ENCODE measurements at regions not wholly inside any gene's neighbourhood (a gene's known extent, or its start where the extent isn't known, plus 50 kb on each side); places are given as distances from the start of the nearest gene placed in this dataset.

DNA sequence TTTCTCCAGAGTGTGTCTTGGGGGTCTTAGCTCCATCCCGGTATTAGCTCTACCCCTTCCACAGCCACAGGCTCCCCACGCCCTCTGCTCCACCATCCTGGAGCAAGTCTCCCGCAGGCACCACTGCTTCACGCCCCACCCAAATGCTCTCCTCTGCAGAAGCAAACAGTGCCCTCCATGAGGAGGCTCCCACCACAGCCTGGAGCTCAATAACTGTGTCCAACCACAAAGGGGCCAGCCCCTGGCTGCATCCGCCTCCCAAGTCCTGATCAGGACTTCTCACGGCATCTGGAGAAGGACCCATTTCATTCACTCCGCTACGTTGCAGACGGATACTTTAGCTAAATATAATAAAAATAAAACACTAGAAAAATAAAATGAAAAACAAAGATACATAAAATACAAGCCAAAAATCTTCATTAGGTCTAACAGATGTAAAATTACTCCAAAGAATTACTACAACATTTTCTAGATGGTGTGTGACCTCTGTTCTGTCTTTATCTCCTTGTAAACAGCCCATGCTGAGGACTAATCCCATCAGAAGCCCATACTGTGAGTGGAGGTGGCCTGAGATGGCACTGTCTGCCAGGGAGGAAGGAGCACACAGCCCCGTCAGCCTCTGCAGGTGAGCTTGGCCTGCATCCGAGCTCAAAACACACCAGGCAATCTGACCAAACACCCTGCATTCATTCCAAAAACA is 210.8 kb upstream of the RAB6C start:
- H2AFZ ChIP-seq (ENCODE audit: low read depth, low read length): no peak overlapping the region
- H3K27ac ChIP-seq (ENCODE audit: low read length): no peak overlapping the region
- H3K4me3 ChIP-seq (ENCODE audit: low read length): no peak overlapping the region
- H3K9me3 ChIP-seq (ENCODE audit: insufficient read depth, low read length): no peaks in the 10 kb centered on the region
- no peaks in the 10 kb centered on the region for H3K36me3 ChIP-seq (replicated peaks; ENCODE audit: low read depth, low read length)
- no peak for TF ChIP-seq EZH2phosphoT487 (IDR thresholded peaks at IDR 0.05; ENCODE audit: low read depth)
- TF ChIP-seq, protein P1, sequence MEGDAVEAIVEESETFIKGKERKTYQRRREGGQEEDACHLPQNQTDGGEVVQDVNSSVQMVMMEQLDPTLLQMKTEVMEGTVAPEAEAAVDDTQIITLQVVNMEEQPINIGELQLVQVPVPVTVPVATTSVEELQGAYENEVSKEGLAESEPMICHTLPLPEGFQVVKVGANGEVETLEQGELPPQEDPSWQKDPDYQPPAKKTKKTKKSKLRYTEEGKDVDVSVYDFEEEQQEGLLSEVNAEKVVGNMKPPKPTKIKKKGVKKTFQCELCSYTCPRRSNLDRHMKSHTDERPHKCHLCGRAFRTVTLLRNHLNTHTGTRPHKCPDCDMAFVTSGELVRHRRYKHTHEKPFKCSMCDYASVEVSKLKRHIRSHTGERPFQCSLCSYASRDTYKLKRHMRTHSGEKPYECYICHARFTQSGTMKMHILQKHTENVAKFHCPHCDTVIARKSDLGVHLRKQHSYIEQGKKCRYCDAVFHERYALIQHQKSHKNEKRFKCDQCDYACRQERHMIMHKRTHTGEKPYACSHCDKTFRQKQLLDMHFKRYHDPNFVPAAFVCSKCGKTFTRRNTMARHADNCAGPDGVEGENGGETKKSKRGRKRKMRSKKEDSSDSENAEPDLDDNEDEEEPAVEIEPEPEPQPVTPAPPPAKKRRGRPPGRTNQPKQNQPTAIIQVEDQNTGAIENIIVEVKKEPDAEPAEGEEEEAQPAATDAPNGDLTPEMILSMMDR (IDR thresholded peaks at IDR 0.05; ENCODE audit: low read depth, low read length): no peak
- no peaks in the 10 kb centered on the region for H3K4me1 ChIP-seq (ENCODE audit: low read length)
- no peak overlapping the region for H3K4me2 ChIP-seq (ENCODE audit: low read length)
- H3K27me3 ChIP-seq (ENCODE audit: low read depth, low read length): 0 out of 2 replicates have a peak, but pooled peaks cover 11% of the 10 kb centered on the region
- no peak overlapping the region for H3K9ac ChIP-seq (ENCODE audit: low read length)
- H3K79me2 ChIP-seq (ENCODE audit: low read length): no peaks in the 10 kb centered on the region
- H4K20me1 ChIP-seq (ENCODE audit: insufficient read depth, low read length): no peaks in the 10 kb centered on the region

DNA sequence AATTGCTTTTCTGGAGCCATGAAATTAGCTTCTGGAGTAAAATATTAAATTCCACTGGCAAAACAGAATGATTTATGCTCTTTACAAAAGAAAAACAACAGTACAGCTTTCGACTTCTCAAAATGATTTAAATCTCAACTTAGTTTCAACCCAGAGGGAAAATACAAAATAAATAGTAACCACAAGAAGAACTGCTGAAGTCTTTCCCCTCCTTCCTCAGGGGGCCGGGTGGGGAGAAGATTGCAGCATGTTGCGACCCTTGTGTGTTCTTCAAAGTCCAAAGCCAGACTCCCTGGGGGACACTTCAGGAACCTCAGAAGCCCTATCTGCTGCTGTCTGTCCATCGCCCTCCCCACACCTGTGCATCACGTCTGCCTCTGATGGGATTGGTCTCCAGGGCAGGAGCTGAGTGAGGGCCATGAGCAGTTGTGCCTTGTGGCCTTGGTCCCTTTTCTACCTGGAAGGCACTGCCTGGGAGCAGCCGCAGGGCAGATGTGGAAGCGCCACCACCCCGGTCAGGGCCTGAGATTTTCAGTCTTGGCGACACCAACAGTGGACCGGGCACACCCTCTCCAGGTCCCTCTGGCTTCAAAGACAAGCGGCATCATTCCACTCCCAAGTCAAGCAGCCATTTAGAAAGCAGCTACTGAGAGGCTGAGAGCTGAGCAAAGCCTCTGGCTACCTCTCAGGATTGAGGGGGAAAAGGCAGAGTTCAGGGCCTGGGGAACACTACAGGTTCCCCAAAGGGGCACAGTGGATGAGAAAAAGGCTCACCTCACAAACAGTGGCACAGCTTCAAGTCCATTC is 210.1 kb upstream of the RAB6C start:
- no peaks in the 10 kb centered on the region for H3K9me3 ChIP-seq (ENCODE audit: insufficient read depth, low read length)
- H3K9ac ChIP-seq (ENCODE audit: low read length): no peak overlapping the region
- no peaks in the 10 kb centered on the region for H3K79me2 ChIP-seq (ENCODE audit: low read length)
- H2AFZ ChIP-seq (ENCODE audit: low read depth, low read length): no peak overlapping the region
- H3K36me3 ChIP-seq (replicated peaks; ENCODE audit: low read depth, low read length): no peaks in the 10 kb centered on the region
- TF ChIP-seq, protein P1 (IDR thresholded peaks at IDR 0.05; ENCODE audit: low read depth, low read length): no peak
- no peak for TF ChIP-seq EZH2phosphoT487 (IDR thresholded peaks at IDR 0.05; ENCODE audit: low read depth)
- no peak overlapping the region for H3K4me3 ChIP-seq (ENCODE audit: low read length)
- H3K4me2 ChIP-seq (ENCODE audit: low read length): no peak overlapping the region
- H4K20me1 ChIP-seq (ENCODE audit: insufficient read depth, low read length): no peaks in the 10 kb centered on the region
- H3K27me3 ChIP-seq (ENCODE audit: low read depth, low read length): 0 out of 2 replicates have a peak, but pooled peaks cover 11% of the 10 kb centered on the region
- H3K4me1 ChIP-seq (ENCODE audit: low read length): no peaks in the 10 kb centered on the region
- H3K27ac ChIP-seq (ENCODE audit: low read length): no peak overlapping the region

DNA sequence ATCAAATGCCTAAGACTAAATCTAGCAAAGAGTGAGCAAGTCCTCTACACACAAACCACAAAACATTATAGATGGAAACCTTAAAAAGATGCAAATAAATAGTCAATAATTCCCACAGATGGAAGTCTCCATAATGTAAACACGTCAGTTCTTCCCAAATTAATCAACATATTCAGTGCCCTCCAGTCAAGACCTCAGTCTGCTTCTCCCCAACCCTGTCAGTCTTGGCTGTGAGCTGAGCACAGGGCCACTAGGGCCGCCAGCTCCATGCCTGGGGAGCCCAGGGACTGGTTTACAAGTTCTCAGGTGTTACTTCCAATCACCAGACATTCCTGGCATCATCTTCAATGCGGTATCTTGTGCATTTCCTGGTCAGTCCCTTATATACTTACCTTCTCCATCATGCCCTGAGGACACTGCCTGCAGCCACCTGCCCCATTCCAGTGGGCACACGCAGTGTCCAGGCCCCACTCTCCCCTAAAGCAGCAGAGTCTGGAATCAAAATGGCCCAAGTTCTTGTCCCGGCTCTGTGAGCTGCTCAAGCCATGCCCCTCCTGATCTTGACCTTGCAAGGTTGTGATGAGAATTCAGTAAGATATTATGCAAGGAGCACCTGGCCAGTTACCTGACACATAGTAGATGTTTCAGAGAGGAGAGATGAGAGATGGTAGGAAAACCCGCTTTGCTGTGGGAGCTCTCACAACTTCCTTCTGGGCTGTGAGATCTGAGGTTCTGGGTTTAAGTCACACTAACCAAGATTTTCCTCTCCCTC is 207.9 kb upstream of the RAB6C start:
- Histone ChIP-seq H2AFZ (ENCODE audit: low read depth, low read length) (no peak overlapping the region), H3K9me3 (ENCODE audit: insufficient read depth, low read length) (no peaks in the 10 kb centered on the region), H3K9ac (ENCODE audit: low read length) (no peak overlapping the region), H3K4me3 (ENCODE audit: low read length) (no peak overlapping the region), H3K27me3 (ENCODE audit: low read depth, low read length) (0 out of 2 replicates have a peak, but pooled peaks cover 11% of the 10 kb centered on the region), H3K79me2 (ENCODE audit: low read length) (no peaks in the 10 kb centered on the region), H3K36me3 (replicated peaks; ENCODE audit: low read depth, low read length) (no peaks in the 10 kb centered on the region), H3K4me2 (ENCODE audit: low read length) (no peak overlapping the region), H3K27ac (ENCODE audit: low read length) (no peak overlapping the region), H4K20me1 (ENCODE audit: insufficient read depth, low read length) (no peaks in the 10 kb centered on the region), H3K4me1 (ENCODE audit: low read length) (no peaks in the 10 kb centered on the region)
- TF ChIP-seq, protein P1 (IDR thresholded peaks at IDR 0.05; ENCODE audit: low read depth, low read length): no peak

DNA sequence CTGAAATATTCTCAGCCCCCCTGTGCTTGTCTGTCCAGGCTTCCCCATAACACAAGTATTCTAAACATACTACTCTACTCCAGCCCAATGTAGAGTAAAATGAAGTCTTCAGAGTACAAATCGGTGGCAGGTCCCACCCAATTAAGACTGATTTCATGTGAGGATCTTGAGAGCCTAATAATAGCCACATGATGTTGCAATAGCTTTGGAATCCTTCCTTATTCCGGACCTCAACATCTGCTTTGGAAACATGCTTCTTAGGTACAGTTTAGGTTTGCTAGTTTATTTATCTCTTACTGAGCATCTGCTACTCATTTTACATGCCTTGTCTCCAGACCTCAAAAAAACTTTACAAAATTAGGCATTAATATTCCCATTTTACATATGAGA is 207.3 kb upstream of the RAB6C start:
- Histone ChIP-seq H3K4me1 (ENCODE audit: low read length) (no peaks in the 10 kb centered on the region), H3K79me2 (ENCODE audit: low read length) (no peaks in the 10 kb centered on the region), H3K27me3 (ENCODE audit: low read depth, low read length) (0 out of 2 replicates have a peak, but pooled peaks cover 11% of the 10 kb centered on the region), H3K9me3 (ENCODE audit: insufficient read depth, low read length) (no peaks in the 10 kb centered on the region), H3K9ac (ENCODE audit: low read length) (no peak overlapping the region), H3K27ac (ENCODE audit: low read length) (no peak overlapping the region), H3K4me3 (ENCODE audit: low read length) (no peak overlapping the region), H3K36me3 (replicated peaks; ENCODE audit: low read depth, low read length) (no peaks in the 10 kb centered on the region), H3K4me2 (ENCODE audit: low read length) (no peak overlapping the region), H2AFZ (ENCODE audit: low read depth, low read length) (no peak overlapping the region), H4K20me1 (ENCODE audit: insufficient read depth, low read length) (no peaks in the 10 kb centered on the region)
- no peak for TF ChIP-seq EZH2phosphoT487 (IDR thresholded peaks at IDR 0.05; ENCODE audit: low read depth)
